Tibial nerve (tissue), 4 donors: ENCODE measurements at regions not wholly inside any gene's neighbourhood (a gene's known extent, or its start where the extent isn't known, plus 50 kb on each side); places are given as distances from the start of the nearest gene placed in this dataset.

Experiments
- DNase-seq, 2 donors: peaks; one replicate each; pipeline ENCODE4 v3.0.0-alpha.2; 2019; ENCODE audit warnings: low spot score in 2 of 2
- H3K27ac ChIP-seq, 4 donors: fragments of 200-600 bp; sonication (generic) in 3 of 4; one replicate each; pipeline ENCODE4 v1.5.1; 2017 to 2019; ENCODE audit warnings: mild to moderate bottlenecking in 1 of 4
- H3K27me3 ChIP-seq, 2 donors: fragments of 200-600 bp; sonication (generic) in 1 of 2; one replicate each; pipeline versions ENCODE4 v1.5.1 to v1.6.0; 2017 to 2019
- H3K36me3 ChIP-seq, 3 donors: fragments of 200-600 bp; sonication (generic); one replicate each; pipeline ENCODE4 v1.5.1; 2018 to 2019
- H3K4me1 ChIP-seq, 4 donors: fragments of 200-600 bp; sonication (generic) in 3 of 4; one replicate each; pipeline ENCODE4 v1.5.1; 2017 to 2019
- H3K4me3 ChIP-seq, 4 donors: fragments of 200-600 bp; sonication (generic) in 3 of 4; one replicate each; pipeline ENCODE4 v1.5.1; 2017 to 2019; ENCODE audit warnings: mild to moderate bottlenecking in 1 of 4, moderate library complexity in 1 of 4
- H3K9me3 ChIP-seq, 4 donors: fragments of 200-600 bp; sonication (generic) in 3 of 4; one replicate each; pipeline ENCODE4 v1.5.1; 2017 to 2019
- EP300 ChIP-seq, 2 donors: sonication (generic); formaldehyde crosslinking; IDR thresholded peaks; one replicate each; pipeline ENCODE4 v1.6.1; 2017; ENCODE audit warnings: antibody characterized with exemption in 2 of 2, mild to moderate bottlenecking in 1 of 2
- POLR2A ChIP-seq, 2 donors: fragments of 450-650 bp; IDR thresholded peaks; one replicate each; pipeline ENCODE4 v1.6.1; 2017; ENCODE audit warnings: antibody characterized with exemption in 2 of 2, mild to moderate bottlenecking in 2 of 2, moderate library complexity in 2 of 2
- WGBS, 2 donors: methylation state at CpG; one replicate each; pipeline ENCODE4 v1.1.5; 2018; 5-methylcytosine and 5-hydroxymethylcytosine counted together
- TF ChIP-seq, protein P1 (sequence below), 5 experiments: fragments of 200-600 bp in 3 of 5; fragments of 450-650 bp in 2 of 5; sonication (generic) in 3 of 5; IDR thresholded peaks; one replicate each; pipeline ENCODE4 v1.5.1; 2016 to 2019; ENCODE audit warnings: antibody characterized with exemption in 5 of 5, mild to moderate bottlenecking in 3 of 5, moderate library complexity in 2 of 5

- DNase-seq = no peak
- Histone ChIP-seq H3K9me3 (no peaks in the 10 kb centered on the region), H3K36me3 (no peaks in the 10 kb centered on the region), H3K27ac (no peak overlapping the region), H3K27me3 (no peaks in the 10 kb centered on the region), H3K4me3 (no peak overlapping the region), H3K4me1 (no peaks in the 10 kb centered on the region)
- 95 to 96% methylated on average over 5 of the region's 5 CpGs for WGBS, 2 donors
- TF ChIP-seq EP300 (IDR thresholded peaks at IDR 0.05) (no peak), POLR2A (IDR thresholded peaks at IDR 0.05) (no peak)
- TF ChIP-seq, protein P1, sequence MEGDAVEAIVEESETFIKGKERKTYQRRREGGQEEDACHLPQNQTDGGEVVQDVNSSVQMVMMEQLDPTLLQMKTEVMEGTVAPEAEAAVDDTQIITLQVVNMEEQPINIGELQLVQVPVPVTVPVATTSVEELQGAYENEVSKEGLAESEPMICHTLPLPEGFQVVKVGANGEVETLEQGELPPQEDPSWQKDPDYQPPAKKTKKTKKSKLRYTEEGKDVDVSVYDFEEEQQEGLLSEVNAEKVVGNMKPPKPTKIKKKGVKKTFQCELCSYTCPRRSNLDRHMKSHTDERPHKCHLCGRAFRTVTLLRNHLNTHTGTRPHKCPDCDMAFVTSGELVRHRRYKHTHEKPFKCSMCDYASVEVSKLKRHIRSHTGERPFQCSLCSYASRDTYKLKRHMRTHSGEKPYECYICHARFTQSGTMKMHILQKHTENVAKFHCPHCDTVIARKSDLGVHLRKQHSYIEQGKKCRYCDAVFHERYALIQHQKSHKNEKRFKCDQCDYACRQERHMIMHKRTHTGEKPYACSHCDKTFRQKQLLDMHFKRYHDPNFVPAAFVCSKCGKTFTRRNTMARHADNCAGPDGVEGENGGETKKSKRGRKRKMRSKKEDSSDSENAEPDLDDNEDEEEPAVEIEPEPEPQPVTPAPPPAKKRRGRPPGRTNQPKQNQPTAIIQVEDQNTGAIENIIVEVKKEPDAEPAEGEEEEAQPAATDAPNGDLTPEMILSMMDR (IDR thresholded peaks at IDR 0.05) = no peak
These were observed 288.1 kb downstream of the TEX29 start for GRCh38 chr13:111608556-111608955.

- Histone ChIP-seq H3K4me1 (no peaks in the 10 kb centered on the region), H3K27me3 (no peaks in the 10 kb centered on the region), H3K4me3 (no peak overlapping the region), H3K27ac (no peak overlapping the region), H3K36me3 (no peaks in the 10 kb centered on the region), H3K9me3 (no peaks in the 10 kb centered on the region)
- TF ChIP-seq EP300 (IDR thresholded peaks at IDR 0.05) (no peak), POLR2A (IDR thresholded peaks at IDR 0.05) (no peak)
- TF ChIP-seq, protein P1 (IDR thresholded peaks at IDR 0.05) = no peak
- 85 to 89% methylated on average over 9 of the region's 9 CpGs for WGBS, 2 donors
- DNase-seq = no peak
These were observed 289.2 kb downstream of the TEX29 start for GRCh38 chr13:111609631-111610030.

DNA sequence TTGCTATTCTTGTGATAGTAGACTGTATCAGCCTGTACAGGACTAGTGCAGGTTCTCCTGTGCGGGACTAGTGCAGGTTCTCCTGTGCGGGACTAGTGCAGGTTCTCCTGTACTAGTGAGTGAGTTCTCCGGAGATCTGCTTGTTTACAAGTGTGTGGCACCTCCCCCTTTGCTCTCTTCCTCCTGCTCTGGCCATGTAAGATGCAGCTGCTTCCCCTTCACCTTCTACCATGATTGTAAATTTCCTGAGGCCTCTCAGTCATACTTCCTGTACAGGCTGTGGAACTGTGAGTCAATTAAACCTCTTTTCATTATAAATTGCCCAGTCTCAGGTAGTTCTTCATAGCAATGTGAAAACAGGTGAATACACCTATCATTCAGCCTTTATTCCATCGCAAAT lies 289.6 kb downstream of the TEX29 start:
- H3K27ac ChIP-seq = no peak overlapping the region
- no peak for DNase-seq
- no peaks in the 10 kb centered on the region for H3K9me3 ChIP-seq
- H3K4me1 ChIP-seq = no peaks in the 10 kb centered on the region
- H3K27me3 ChIP-seq = no peaks in the 10 kb centered on the region
- no peak for TF ChIP-seq EP300 (IDR thresholded peaks at IDR 0.05)
- TF ChIP-seq, protein P1 (IDR thresholded peaks at IDR 0.05) = no peak
- TF ChIP-seq POLR2A (IDR thresholded peaks at IDR 0.05) = no peak
- no peak overlapping the region for H3K4me3 ChIP-seq
- H3K36me3 ChIP-seq = no peaks in the 10 kb centered on the region
- WGBS, 2 donors = 57 to 71% methylated on average over 4 of the region's 4 CpGs

GRCh38 chr13:111610879-111611278 lies 290.4 kb downstream of the TEX29 start:
- Histone ChIP-seq H3K36me3 (no peaks in the 10 kb centered on the region), H3K27ac (no peak overlapping the region), H3K4me3 (no peak overlapping the region), H3K27me3 (no peaks in the 10 kb centered on the region), H3K4me1 (no peaks in the 10 kb centered on the region), H3K9me3 (no peaks in the 10 kb centered on the region)
- no peak for DNase-seq
- TF ChIP-seq, protein P1 (IDR thresholded peaks at IDR 0.05) = no peak
- TF ChIP-seq POLR2A (IDR thresholded peaks at IDR 0.05) = no peak
- TF ChIP-seq EP300 (IDR thresholded peaks at IDR 0.05) = no peak
- 61 to 67% methylated on average over 6 of the region's 6 CpGs for WGBS, 2 donors

GRCh38 chr13:111611651-111612050 lies 291.2 kb downstream of the TEX29 start:
- no peak for DNase-seq
- Histone ChIP-seq H3K27me3 (no peaks in the 10 kb centered on the region), H3K36me3 (no peaks in the 10 kb centered on the region), H3K4me1 (no peaks in the 10 kb centered on the region), H3K27ac (no peak overlapping the region), H3K9me3 (no peaks in the 10 kb centered on the region), H3K4me3 (no peak overlapping the region)
- WGBS, 2 donors = 73 to 77% methylated on average over 6 of the region's 6 CpGs
- no peak for TF ChIP-seq EP300 (IDR thresholded peaks at IDR 0.05)
- TF ChIP-seq, protein P1 (IDR thresholded peaks at IDR 0.05) = no peak
- no peak for TF ChIP-seq POLR2A (IDR thresholded peaks at IDR 0.05)
